HCT116 (cell line): ENCODE measurements at regions not wholly inside any gene's neighbourhood (a gene's known extent, or its start where the extent isn't known, plus 50 kb on each side); places are given as distances from the start of the nearest gene placed in this dataset.

Source experiments
- EZH2 ChIP-seq: fragments of 200-600 bp; sonication (generic); IDR thresholded peaks from 2 replicates; pipeline ENCODE4 v1.6.1; 2017; ENCODE audit warnings: antibody characterized with exemption, mixed run types
- EZH2phosphoT487 ChIP-seq: fragments of 200-600 bp; IDR thresholded peaks from 2 replicates; pipeline ENCODE4 v1.6.1; 2018; ENCODE audit warnings: antibody characterized with exemption, borderline replicate concordance
- POLR2AphosphoS5 ChIP-seq: IDR thresholded peaks from 2 replicates; pipeline ENCODE4 v1.6.1; 2011; ENCODE audit warnings: mild to moderate bottlenecking, low read depth, low read length, moderate library complexity
- RAD21 ChIP-seq: IDR thresholded peaks from 2 replicates; pipeline ENCODE4 v1.6.1; 2012; ENCODE audit warnings: low read depth, mild to moderate bottlenecking
- YY1 ChIP-seq: IDR thresholded peaks from 2 replicates; pipeline ENCODE4 v1.6.1; 2011; ENCODE audit warnings: low read length, low read depth, moderate library complexity, mild to moderate bottlenecking; ENCODE audit not compliant: insufficient replicate concordance; ENCODE audit errors: extremely low read depth
- TF ChIP-seq, protein P1 (sequence below): IDR thresholded peaks from 2 replicates; pipeline ENCODE4 v1.6.1; 2012
- TF ChIP-seq, protein P2 (sequence below), 3 experiments: fragments of 200-600 bp in 1 of 3; sonication (generic) in 1 of 3; IDR thresholded peaks in 2 of 3; conservative IDR thresholded peaks in 1 of 3; 2 replicates each; pipeline ENCODE4 v1.5.1; 2012 to 2017; ENCODE audit warnings: low read depth in 2 of 3, low read length in 2 of 3, antibody characterized with exemption in 1 of 3, borderline replicate concordance in 1 of 3, control low read depth in 1 of 3, mild to moderate bottlenecking in 1 of 3, mixed read lengths in 1 of 3, mixed run types in 1 of 3, moderate library complexity in 1 of 3; ENCODE audit not compliant: insufficient read depth in 1 of 3

DNA sequence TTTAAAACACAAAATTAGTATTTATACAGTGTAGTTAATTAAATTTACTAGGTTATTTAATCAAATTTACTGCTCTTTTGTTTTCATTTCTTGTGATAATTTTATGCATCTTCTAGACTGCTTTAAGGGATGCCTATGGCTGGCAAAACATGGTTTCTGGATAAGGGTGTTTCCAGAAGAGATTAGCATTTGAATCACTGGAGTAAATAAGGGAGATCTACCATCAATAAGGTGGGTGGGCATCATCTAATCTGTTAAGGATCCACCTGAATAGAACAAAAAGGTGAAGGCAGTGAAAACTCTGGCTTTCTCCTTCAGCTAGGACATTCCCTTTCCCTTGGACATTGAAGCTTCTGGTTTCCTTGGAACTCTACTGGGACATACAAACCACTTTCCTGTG lies 146.2 kb upstream of the LAMA2 start:
- TF ChIP-seq, protein P1, sequence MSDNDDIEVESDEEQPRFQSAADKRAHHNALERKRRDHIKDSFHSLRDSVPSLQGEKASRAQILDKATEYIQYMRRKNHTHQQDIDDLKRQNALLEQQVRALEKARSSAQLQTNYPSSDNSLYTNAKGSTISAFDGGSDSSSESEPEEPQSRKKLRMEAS, result no peak
- TF ChIP-seq RAD21 (no peak), YY1 (no peak), POLR2AphosphoS5 (no peak), EZH2phosphoT487 (no peak), EZH2 (no peak)
- TF ChIP-seq, protein P2, sequence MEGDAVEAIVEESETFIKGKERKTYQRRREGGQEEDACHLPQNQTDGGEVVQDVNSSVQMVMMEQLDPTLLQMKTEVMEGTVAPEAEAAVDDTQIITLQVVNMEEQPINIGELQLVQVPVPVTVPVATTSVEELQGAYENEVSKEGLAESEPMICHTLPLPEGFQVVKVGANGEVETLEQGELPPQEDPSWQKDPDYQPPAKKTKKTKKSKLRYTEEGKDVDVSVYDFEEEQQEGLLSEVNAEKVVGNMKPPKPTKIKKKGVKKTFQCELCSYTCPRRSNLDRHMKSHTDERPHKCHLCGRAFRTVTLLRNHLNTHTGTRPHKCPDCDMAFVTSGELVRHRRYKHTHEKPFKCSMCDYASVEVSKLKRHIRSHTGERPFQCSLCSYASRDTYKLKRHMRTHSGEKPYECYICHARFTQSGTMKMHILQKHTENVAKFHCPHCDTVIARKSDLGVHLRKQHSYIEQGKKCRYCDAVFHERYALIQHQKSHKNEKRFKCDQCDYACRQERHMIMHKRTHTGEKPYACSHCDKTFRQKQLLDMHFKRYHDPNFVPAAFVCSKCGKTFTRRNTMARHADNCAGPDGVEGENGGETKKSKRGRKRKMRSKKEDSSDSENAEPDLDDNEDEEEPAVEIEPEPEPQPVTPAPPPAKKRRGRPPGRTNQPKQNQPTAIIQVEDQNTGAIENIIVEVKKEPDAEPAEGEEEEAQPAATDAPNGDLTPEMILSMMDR (IDR thresholded peaks at IDR 0.05 in 2 of 3, conservative IDR thresholded peaks at IDR 0.05 in 1 of 3; ENCODE audit: borderline replicate concordance in 1 of 3, insufficient read depth in 1 of 3, low read depth in 2 of 3, low read length in 2 of 3), result no peak
